Epithelial cell of proximal tubule (primary cell): ENCODE measurements at regions not wholly inside any gene's neighbourhood (a gene's known extent, or its start where the extent isn't known, plus 50 kb on each side); places are given as distances from the start of the nearest gene placed in this dataset.

Experiments
- DNase-seq: peaks from one replicate; pipeline ENCODE4 v3.0.0-alpha.2; 2011; ENCODE audit warnings: low read depth
- H3K4me3 ChIP-seq: 2 replicates; pipeline ENCODE4 v1.5.1; 2011; ENCODE audit warnings: low read depth, mild to moderate bottlenecking, low read length
- CTCF ChIP-seq: conservative IDR thresholded peaks from 2 replicates; pipeline ENCODE4 v1.5.1; 2012; ENCODE audit warnings: low read depth, mild to moderate bottlenecking, low read length

GRCh38 chr3:148254402-148254801 lies 443.3 kb upstream of the AGTR1 start:
- H3K4me3 ChIP-seq, result no peak overlapping the region
- DNase-seq, result no peak
- no peak for TF ChIP-seq CTCF

- no peak for DNase-seq
- no peak overlapping the region for H3K4me3 ChIP-seq
- TF ChIP-seq CTCF, result no peak
Observed at GRCh38 chr3:148255981-148256969, 441.4 kb upstream of the AGTR1 start.

- DNase-seq, result no peak
- TF ChIP-seq CTCF, result no peak
- H3K4me3 ChIP-seq, result no peak overlapping the region
Observed at GRCh38 chr3:148262980-148263379, 434.7 kb upstream of the AGTR1 start.

- no peak for TF ChIP-seq CTCF
- no peak for DNase-seq
- H3K4me3 ChIP-seq, result no peak overlapping the region
Observed at GRCh38 chr3:148265841-148266240, 431.9 kb upstream of the AGTR1 start.

- TF ChIP-seq CTCF, result no peak
- no peak for DNase-seq
Observed at GRCh38 chr3:148266341-148266740, 431.4 kb upstream of the AGTR1 start.

GRCh38 chr3:148269816-148270215 lies 427.9 kb upstream of the AGTR1 start:
- H3K4me3 ChIP-seq, result no peak overlapping the region
- DNase-seq, result no peak
- TF ChIP-seq CTCF, result no peak

More at GRCh38 chr3:148266341-148266740, 431.4 kb upstream of the AGTR1 start:
- H3K4me3 ChIP-seq, result no peak overlapping the region
